ENCODE measurements at regions not wholly inside any gene's neighbourhood (a gene's known extent, or its start where the extent isn't known, plus 50 kb on each side); places are given as distances from the start of the nearest gene placed in this dataset.
"Not testable (repeated sequence)": the region's sequence is repeated elsewhere in the genome, so short reads cannot be mapped to it uniquely, and the experiment has no call there.

DNA sequence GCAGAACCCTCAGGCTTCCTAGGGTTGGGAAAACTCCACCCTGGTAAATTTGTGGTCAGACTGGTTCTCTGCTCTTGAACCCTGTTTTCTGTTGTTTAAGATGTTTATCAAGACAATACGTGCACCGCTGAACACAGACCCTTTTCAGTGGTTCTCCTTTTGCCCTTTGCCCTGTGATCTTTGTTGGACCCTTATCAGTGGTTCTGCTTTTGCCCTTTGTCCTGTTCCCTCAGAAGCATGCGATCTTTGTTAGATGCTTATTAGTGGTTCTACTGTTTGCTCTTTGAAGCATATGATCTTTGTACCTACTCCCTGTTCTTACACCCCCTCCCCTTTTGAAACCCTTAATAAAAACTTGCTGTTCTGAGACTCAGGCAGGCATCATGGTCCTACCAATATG, 93.6 kb upstream of the CEP78 start:
- not testable (repeated sequence) for TF ChIP-seq EZH2phosphoT487, EZH2 (IDR thresholded peaks at IDR 0.05)

Data from neural progenitor cell (in vitro differentiated cells).